Kidney capillary endothelial cell (primary cell): ENCODE measurements at regions not wholly inside any gene's neighbourhood (a gene's known extent, or its start where the extent isn't known, plus 50 kb on each side); places are given as distances from the start of the nearest gene placed in this dataset.
"Not testable (repeated sequence)": the region's sequence is repeated elsewhere in the genome, so short reads cannot be mapped to it uniquely, and the experiment has no call there.

Experiments used
- DNase-seq: peaks from one replicate; pipeline ENCODE4 v3.0.0-alpha.2; 2018; ENCODE audit warnings: low spot score

DNA sequence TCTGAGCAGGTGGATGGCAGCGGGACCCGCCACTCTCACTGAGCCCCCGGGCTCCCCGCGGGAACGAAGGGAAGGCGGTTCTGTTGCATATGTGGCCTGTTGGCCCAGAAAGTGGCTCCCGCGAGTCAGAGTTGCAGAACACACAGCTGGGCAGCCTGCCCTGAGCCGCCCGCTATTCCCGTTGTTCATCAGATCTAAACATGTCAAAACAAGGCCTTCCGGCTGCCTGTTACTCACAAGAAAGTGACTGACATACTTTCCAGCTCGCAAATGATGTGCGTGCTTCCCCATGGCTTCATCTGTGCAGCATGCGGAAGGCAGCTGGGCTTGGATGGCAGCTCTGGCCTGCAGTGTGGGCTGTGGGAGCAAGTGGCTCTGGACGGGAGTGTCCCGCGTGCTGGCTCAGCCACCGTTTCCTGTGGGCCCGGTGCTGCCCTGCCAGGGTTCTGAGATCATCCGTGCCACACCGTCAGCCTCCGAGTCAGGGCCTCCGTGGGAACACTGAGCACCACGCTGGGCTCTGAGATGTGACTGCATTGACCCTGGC is 227.3 kb downstream of the ERMARD start:
- DNase-seq = no peak

GRCh38 chr6:169977434-169978265 is 226.2 kb downstream of the ERMARD start:
- no peak for DNase-seq

- peak; percentile 36 for DNase-seq
These were observed 225.1 kb downstream of the ERMARD start for GRCh38 chr6:169976301-169977081.

GRCh38 chr6:169975701-169976100 is 224.3 kb downstream of the ERMARD start:
- DNase-seq = no peak

- no peak for DNase-seq
These were observed 223.9 kb downstream of the ERMARD start for GRCh38 chr6:169975286-169975685.

- DNase-seq = no peak
These were observed 223.2 kb downstream of the ERMARD start for GRCh38 chr6:169974663-169975062.

DNA sequence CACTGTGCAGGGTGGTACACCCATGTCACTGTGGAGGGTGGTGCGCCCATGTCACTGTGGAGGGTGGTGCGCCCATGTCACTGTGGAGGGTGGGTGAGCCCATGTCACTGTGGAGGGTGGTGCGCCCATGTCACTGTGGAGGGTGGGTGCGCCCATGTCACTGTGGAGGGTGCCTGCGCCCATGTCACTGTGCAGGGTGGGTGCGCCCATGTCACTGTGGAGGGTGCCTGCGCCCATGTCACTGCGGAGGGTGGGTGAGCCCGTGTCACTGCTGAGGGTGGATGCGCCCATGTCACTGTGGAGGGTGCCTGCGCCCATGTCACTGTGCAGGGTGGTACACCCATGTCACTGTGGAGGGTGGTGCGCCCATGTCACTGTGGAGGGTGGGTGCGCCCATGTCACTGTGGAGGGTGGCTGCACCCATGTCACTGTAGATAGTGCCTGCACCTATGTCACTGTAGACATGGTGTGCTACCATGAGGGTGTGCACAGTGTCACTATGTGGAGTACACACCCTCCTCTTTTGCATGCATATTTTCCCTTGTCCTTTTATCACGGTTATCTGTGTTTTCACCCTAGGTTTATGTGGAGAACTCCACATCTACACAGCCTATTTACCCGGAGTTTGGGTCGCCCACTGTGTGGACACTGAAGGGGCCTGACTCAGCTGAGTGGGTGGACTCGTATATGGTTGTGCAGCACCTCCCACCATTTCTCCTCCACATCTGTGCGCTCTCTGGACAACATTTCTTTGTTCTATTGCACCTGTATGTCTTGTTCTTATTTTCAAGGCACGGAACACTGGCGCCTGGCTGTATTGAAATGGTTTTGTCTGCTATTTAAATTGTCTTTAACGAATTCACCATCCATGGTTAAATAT is 222.4 kb downstream of the ERMARD start:
- DNase-seq = not testable (repeated sequence)

- no peak for DNase-seq
These were observed 221.3 kb downstream of the ERMARD start for GRCh38 chr6:169972736-169973135.

DNA sequence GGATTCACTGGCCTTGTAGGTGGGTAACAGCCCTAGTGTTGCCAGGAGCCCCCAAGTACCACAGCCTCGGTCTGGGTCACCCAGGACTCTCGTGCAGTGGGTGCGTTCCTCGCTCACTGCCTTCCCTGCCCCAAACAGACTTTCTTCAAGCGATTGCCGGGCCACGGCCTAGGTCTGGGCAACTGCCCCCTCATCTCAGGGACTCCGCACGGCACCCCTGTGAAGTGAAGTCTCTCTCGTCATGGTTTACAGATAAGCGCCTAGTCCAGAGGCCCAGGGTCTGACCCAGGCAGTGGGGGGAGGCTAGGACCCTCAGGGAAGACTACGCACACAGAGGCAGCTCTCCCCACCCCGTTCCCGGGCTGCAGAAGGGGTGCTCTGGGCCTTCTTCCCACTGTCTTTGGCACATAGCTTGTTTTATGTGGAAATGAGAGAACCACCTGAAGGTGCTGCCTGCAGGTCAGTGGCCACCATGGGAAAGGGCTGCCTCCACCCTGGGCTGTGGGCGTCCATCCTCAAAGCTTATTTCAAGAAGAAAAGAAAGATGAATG is 220.8 kb downstream of the ERMARD start:
- no peak for DNase-seq

DNA sequence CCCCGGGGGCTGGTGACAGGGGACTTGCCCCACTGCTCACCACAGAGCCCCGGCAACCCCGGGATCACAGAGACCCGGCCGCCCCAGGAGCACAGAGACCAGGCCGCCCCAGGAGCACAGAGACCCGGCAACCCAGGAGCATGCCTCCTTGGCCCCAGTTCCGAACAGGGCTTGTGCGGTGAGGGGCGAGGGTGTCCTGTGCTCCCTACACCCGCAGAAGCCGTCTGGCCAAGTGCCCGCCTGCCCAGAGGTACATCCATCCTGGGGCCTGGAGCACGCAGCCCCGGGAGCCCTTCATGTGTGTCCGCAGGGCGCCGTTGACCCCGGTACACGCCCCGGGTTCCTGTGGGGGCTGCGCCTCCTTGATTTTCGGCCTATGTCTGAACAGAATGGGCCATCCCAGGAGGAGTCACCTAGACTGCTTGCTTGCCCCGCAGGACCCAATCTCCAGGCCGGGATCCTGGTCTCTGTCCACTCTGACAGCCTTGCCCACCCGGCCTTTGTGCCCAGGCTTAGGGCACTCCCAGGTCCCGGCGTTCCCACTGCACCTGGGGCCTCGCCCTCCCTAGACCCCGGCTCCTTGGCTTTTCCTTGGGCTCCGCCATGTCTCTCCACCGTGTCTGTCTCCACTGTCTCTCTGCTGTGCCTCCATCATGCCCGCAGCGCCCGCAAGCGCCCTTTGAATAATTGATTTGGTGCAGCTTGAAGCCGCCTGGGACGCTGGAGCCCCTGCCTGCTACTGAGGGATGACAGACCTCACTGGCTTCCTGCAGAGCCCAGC is 219.8 kb downstream of the ERMARD start:
- no peak for DNase-seq

- DNase-seq = no peak
These were observed 219.0 kb downstream of the ERMARD start for GRCh38 chr6:169970306-169970988.

GRCh38 chr6:169969372-169970099 is 218.1 kb downstream of the ERMARD start:
- no peak for DNase-seq

GRCh38 chr6:169968541-169969270 is 217.3 kb downstream of the ERMARD start:
- no peak for DNase-seq

GRCh38 chr6:169967687-169968086 is 216.3 kb downstream of the ERMARD start:
- no peak for DNase-seq

DNA sequence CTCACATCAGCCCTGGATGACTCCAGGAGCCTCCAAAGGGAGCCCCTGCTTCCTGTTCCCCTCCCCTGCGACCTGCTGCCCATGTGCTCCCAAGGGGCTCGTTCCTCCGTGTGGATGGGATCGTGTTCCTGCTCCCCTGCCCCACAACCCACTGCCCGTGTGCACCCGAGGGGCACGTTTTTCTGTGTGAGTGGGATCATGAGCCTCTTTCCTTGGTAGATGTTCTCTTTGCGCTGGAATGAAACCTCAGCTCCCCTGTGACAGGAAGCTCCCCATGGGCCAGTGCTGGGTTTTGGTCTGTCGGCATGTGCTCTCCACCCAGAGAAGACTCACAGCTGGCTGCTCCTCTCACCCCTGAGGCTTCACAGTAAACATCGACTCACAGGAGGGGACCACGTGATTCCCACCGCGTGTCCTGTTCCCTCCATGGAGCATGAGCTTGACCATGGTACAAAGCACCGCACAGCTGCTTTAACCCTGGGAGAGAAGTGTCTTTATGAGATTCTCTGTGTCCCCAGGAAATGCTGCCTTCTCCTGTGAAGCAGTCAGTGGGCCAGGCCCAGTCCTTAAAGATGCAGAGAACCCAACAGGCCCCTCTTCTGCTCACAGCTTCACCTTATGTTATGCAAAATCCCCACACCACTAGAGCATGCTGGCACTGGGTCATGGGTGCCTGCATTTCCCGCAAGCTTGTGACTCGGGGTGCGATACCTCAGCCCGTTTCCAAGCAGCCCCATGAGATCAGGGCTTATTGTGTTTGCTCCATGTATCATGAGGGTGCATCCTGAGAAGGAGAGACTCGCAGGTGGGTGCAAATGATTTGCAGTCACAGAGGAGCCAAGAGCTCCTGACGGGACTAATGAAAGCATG is 215.1 kb downstream of the ERMARD start:
- no peak for DNase-seq

DNA sequence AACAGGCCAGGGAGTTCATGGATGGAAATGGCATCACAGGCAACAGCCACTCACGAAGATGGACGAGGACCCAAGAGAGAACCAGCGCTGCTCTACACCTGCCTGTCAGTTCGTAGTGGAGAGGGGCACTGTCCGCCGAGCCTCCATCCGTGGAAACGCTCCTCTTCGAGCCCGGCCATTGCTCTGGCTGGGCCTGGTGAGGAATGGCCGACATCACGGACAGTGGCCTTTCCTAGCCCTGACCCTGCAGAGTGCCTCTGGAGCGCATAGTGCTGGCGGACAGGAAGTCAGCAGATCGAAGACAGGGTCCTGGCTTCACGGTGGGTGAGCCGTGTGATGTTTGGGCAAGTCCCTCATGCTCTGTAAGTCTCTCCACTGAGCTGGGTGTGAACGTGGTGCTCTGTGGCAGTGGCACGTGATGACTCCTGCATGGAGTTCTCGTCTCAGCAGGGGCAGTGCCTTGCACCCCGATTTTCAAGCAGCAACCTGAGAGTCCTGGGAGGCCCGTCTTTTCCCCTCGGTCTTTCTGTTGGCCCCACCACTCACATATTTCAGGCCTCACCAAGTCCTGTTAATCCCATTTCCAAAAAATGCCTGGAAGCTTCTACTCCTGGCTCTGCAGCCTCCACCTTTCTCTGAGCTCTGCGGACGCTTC is 214.4 kb downstream of the ERMARD start:
- no peak for DNase-seq

GRCh38 chr6:169965239-169965638 is 213.8 kb downstream of the ERMARD start:
- DNase-seq = no peak
